Kidney tubule cell (primary cell): ENCODE measurements at regions not wholly inside any gene's neighbourhood (a gene's known extent, or its start where the extent isn't known, plus 50 kb on each side); places are given as distances from the start of the nearest gene placed in this dataset.

Experiments
- DNase-seq: peaks from one replicate; pipeline ENCODE4 v3.0.0-alpha.2; 2018; ENCODE audit warnings: low spot score

GRCh38 chr14:34128665-34129064 is 177.8 kb upstream of the EGLN3 start:
- DNase-seq: no peak

- DNase-seq: peak; percentile 65
Observed at GRCh38 chr14:34126586-34126985, 175.7 kb upstream of the EGLN3 start.

DNA sequence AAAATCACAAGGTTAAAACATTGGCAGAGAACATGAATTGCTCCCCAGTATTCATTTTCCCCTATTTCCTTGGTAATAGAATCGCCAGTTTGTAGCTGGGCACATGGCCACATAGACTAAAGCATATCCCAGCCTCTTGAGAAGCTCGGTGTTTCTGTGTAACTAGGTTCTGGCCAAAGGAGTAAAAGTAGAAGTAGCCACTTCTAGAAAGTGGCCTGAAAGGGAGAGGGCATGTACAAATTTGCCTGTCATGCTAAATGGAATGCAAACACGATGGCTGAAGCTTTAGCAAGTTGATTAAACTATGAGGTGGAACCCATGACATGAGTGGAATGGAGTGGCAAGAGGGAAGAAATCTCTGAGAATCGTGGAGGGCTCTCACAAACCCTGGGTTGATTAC is 173.7 kb upstream of the EGLN3 start:
- no peak for DNase-seq

DNA sequence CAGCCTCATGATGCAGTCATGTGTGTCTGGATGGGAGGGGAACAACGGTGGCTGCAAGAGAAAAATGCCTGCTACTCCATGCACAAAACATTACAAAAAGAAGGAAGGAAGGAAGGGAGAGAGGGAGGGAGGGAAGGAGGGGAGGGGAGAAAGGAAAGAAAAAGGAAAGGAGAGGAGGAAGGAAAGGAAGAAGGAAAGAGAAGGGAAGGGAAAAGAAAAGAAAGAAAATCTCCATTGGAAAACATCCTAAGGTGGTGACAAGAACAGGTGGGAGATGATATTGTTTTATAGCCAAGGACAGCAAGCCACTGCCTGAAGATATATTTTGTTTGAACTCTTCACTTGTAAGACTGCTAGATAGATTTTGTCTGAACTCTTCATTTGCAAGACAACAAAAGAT is 171.8 kb upstream of the EGLN3 start:
- DNase-seq: no peak

DNA sequence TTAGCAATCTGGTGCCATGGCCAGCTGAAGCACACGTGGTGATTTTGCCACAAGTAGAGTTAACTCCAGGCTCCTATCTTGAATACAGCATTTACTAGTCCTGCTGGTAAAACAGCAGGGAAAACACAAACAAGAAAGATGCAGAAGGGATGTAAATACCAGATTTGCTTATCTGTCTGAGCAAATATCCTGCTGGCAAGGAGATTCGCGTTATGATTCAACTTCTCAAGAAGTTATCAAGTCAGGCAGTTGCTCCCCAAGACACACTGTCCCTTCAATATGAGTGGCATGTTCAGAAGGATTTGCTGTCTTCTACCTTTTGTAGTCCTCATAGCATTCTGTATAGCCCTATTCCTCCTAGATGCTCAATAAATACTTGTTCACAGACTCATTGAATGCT is 171.2 kb upstream of the EGLN3 start:
- no peak for DNase-seq

- DNase-seq: no peak
Observed at GRCh38 chr14:34120185-34120977, 169.5 kb upstream of the EGLN3 start.

DNA sequence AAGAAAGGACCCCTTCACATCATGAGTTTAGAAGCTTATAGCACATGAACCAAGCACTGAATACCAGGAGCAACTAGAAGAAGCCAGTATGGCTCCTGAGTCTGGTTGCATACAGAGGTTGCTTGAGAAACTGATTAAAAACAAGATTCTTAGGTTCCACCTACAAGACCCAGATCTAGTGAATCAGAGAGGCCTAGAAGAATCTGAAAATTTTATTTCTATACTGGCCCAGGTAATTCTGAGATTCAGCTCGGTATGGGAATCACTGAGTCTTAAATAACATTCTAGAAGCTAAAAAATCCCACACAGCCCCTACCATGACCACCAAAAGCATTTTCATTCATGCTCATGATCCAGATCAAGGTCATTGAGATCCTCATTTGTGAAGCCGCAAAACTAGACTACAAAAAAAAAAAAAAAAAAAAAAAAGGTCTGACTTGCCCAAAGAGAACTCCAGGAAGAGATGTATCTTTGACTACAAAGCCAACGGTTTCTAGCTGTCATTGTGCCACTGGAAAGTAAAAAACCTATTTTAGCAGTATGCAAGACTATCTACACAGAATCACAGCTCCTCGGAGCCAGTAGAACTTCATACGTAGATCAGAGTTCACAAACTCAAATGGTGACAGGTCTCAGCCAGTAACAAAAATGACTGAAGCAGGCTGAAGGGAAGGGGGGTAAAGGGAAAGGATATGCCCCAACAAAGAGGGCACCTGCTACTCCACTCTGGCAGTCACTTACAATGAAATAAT is 168.4 kb upstream of the EGLN3 start:
- DNase-seq: no peak

DNA sequence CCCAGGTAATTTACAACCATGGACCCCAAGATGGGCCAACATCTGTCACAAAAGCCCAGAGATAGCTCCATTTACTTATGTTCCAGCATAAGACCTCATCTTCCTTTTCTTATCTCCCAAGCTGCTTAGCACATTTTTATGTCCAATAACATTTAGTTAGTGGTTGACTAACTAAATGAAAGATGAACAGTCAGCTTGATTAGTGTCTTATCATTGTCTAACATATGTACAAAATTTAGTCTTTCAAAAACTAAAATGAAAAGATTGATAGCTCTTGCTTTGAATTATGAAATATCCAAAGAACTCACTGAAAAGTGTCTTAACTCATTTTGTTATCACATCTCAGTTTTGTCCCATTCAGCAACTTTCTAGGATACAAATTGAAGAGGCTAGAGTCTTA is 163.1 kb upstream of the EGLN3 start:
- no peak for DNase-seq

DNA sequence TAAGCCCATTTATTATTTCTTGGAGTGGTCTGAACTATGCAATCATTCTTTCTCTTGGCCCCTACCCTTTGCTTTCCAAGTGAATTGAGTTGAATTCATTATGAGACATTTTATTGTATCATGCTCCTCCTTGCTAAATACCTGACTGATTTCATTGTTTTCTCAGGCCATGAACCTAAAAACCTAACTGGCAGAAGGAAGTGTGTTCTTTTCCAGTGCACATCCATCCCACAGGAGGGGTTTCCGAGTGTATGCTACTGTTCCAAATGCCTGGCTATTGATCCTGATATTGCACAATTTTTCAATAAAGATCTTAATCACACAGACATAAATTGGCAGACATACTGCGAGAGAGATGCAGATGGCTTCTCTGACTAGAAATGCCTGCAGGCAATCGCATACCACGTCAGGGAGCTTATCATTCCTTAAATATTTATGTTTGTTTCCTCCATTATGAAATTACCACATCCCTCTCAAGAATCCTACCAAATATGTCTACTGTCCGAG is 162.2 kb upstream of the EGLN3 start:
- DNase-seq: peak; percentile 23

- no peak for DNase-seq
Observed at GRCh38 chr14:34111953-34112352, 161.1 kb upstream of the EGLN3 start.

- peak; percentile 25 for DNase-seq
Observed at GRCh38 chr14:34111505-34111904, 160.6 kb upstream of the EGLN3 start.

DNA sequence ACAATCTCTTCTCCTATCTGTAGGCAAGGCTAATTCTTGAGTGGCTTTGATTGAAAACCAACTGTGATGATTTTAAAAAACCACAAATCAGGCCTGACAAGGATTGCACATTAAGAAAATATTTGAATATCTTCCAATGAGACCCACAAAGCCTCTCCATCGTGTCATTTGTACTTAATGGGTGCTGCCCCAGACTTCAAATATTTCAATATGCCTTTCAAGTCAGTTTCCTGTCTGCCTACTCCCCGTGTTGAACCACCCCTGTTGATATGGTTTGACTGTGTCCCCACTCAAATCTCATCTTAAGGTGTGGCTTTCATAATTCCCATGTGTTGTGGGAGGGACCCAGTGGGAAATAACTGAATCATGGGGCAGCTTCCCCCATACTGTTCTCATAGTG is 159.7 kb upstream of the EGLN3 start:
- DNase-seq: no peak

DNA sequence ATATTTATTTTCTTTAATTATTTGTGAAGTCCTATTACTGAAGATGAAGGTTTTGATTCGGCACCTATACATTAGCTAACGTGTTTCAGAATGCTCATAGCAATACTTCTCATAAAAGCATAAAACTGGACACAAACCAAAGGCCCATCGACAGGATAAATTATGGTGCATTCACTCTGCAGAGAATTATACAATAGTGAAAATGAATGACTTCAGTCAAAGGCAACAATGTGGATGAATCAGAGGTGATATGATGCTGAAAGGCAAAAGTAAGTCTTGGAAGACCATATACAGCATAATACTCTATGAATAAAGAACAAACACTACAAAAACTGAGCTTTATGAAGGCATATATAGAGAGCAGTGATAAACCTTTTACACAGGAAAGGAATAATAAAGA is 156.6 kb upstream of the EGLN3 start:
- DNase-seq: no peak

- no peak for DNase-seq
Observed at GRCh38 chr14:34106310-34106709, 155.4 kb upstream of the EGLN3 start.

GRCh38 chr14:34104489-34105397 is 153.9 kb upstream of the EGLN3 start:
- no peak for DNase-seq

DNA sequence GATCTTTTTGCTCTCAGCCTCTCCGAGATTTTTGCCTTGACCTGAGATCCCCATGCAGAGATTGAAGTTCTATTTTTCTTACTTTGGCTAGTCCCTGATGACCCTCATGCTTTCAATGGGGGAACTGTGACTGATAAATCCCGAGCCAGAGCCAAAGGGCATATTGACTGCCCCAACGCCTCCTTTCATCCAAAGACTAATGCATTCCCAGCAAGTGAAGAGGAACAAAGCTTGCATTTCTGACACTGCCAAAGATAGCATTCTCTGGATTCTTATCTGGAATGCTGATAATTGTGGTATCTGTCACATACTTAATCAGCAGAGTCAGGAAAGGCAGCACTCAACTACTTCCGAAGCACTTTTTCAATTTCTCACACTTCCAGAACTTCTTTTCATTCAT is 152.3 kb upstream of the EGLN3 start:
- DNase-seq: no peak

- no peak for DNase-seq
Observed at GRCh38 chr14:34099635-34100034, 148.8 kb upstream of the EGLN3 start.

DNA sequence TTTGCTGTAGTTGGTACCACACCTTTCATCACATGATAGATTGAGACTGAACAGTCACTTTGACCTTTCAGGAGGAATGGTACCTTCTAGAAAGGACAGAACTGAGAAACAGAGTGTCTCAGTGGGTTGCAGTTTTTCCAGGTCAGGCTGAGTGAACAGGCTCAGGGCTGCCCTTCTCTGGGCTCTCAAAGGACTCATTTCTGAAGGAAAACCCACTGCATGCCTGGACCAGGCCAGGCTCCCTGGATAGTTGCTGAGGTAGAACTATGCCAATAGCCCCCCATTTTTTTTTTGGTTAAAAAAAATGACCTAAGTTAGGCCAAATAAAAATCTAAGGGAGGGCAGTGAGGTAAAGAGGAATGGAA is 148.1 kb upstream of the EGLN3 start:
- no peak for DNase-seq

DNA sequence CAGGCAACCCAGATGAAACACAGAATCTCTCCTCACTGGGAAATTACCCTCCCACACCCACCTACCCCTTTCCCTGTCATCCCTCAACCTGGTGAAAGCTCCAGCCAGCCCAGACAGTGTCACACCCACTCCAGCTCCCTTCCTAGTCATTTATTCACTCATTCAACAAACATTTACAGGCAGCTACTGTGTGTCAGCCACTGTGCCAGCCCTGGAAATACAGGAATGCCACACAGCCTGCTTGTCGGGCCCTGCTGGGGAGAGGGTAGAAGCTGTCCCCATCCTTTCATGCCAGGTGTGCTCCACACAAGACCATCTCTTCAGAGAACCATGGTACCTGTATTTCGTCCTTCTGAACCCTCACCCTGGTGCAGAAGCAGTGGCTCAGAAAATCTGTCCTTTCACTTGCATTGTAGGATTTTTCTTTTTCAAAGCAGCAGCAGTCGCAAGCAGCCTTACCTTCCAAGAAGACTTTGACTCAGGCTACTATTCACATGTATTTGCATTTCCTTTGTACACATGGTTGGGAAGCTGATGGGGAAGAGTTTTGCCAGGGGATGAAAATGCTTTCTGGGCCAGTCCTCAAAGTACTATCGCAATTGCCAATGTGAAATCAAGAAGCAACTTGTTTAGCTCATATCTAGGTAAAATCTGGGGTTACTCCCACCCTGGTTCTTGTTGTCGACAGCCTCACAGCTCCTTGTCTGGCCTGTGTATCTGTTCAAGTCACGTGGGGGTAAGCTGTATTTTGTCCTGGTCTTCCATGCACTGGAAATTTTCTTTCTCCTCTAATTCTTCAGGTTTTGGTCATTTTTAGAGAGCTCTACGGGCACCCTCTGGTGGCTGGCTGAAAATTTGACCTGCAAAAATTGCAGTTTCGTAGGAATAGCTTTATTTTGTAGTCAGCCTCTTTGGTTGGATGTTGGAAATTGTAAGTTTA is 147.4 kb upstream of the EGLN3 start:
- peak; percentile 86 for DNase-seq

GRCh38 chr14:34097644-34098043 is 146.8 kb upstream of the EGLN3 start:
- no peak for DNase-seq

- DNase-seq: no peak
Observed at GRCh38 chr14:34094384-34094783, 143.5 kb upstream of the EGLN3 start.
